PC-3 (cell line): ENCODE measurements at regions not wholly inside any gene's neighbourhood (a gene's known extent, or its start where the extent isn't known, plus 50 kb on each side); places are given as distances from the start of the nearest gene placed in this dataset.
A peak's percentile ranks its signal among the peaks of the same experiment; 100 is the strongest.

Experiments used
- ATAC-seq: fragments of 200-7000 bp; cut with Tn5 transposase; 2 replicates; pipeline ENCODE4 v1.9.1; 2020; ENCODE audit warnings: mild to moderate bottlenecking, moderate library complexity
- BruUV-seq: library from RNA; stranded (reverse); fragments of 400-500 nt; replicated peaks from 2 replicates; lab custom pipeline; 2021; lab: Mats Ljungman, UMichigan
- CTCF ChIA-PET: fragments of 300-600 bp; sonication (Branson Sonifier 250); formaldehyde crosslinking; loops from one replicate; lab custom pipeline; 2022; ENCODE audit warnings: antibody characterized with exemption; lab: Charles Lee
- POLR2A ChIA-PET: fragments of 300-600 bp; sonication (Branson Sonifier 250); formaldehyde crosslinking; loops from one replicate; lab custom pipeline; 2022; ENCODE audit warnings: antibody characterized with exemption; ENCODE audit not compliant: unreplicated experiment; lab: Charles Lee
- DNase-seq: peaks from one replicate; pipeline ENCODE4 v3.0.0-alpha.2; 2015
- H2AFZ ChIP-seq: fragments of 300-600 bp; sonication (generic); 2 replicates; pipeline ENCODE4 v1.6.0; 2016; ENCODE audit warnings: antibody characterized with exemption, low read length
- H3F3A ChIP-seq: fragments of 300-600 bp; sonication (generic); one replicate; pipeline ENCODE4 v1.6.0; 2017; ENCODE audit warnings: antibody characterized with exemption, low read length, control low read depth, mild to moderate bottlenecking; ENCODE audit not compliant: unreplicated experiment
- H3K27ac ChIP-seq: fragments of 300-600 bp; sonication (generic); 2 replicates; pipeline ENCODE4 v1.5.1; 2016; ENCODE audit warnings: mild to moderate bottlenecking, low read length
- H3K27me3 ChIP-seq: fragments of 300-600 bp; sonication (generic); 2 replicates; pipeline ENCODE4 v1.6.1; 2016; ENCODE audit warnings: low read length, mixed read lengths
- H3K36me3 ChIP-seq: fragments of 300-600 bp; sonication (generic); 2 replicates; pipeline ENCODE4 v1.6.1; 2016; ENCODE audit warnings: low read depth, mixed run types, low read length, mixed read lengths
- H3K4me1 ChIP-seq: fragments of 300-600 bp; sonication (generic); 2 replicates; pipeline ENCODE4 v1.5.1; 2016; ENCODE audit warnings: low read length; ENCODE audit not compliant: insufficient read depth
- H3K4me2 ChIP-seq: fragments of 300-600 bp; sonication (generic); 2 replicates; pipeline ENCODE4 v1.6.0; 2016; ENCODE audit warnings: low read length
- H3K4me3 ChIP-seq: fragments of 300-600 bp; sonication (generic); 2 replicates; pipeline ENCODE4 v1.5.1; 2016; ENCODE audit warnings: mild to moderate bottlenecking, low read length, mixed read lengths
- H3K79me2 ChIP-seq: fragments of 300-600 bp; sonication (generic); 2 replicates; pipeline ENCODE4 v1.6.1; 2017; ENCODE audit warnings: low read length, mixed read lengths
- H3K9ac ChIP-seq: fragments of 300-600 bp; sonication (generic); 2 replicates; pipeline ENCODE4 v1.6.0; 2016; ENCODE audit warnings: mild to moderate bottlenecking, low read length
- H3K9me2 ChIP-seq: fragments of 300-600 bp; sonication (generic); replicated peaks from 2 replicates; pipeline ENCODE4 v1.6.1; 2016; ENCODE audit warnings: mixed run types, low read length, mixed read lengths
- H3K9me3 ChIP-seq: fragments of 300-600 bp; sonication (generic); 2 replicates; pipeline ENCODE4 v1.6.1; 2016; ENCODE audit warnings: low read length, mixed read lengths
- H4K20me1 ChIP-seq: fragments of 300-600 bp; sonication (generic); 2 replicates; pipeline ENCODE4 v1.6.1; 2016; ENCODE audit warnings: low read length, mixed read lengths
- EZH2 ChIP-seq: fragments of 300-600 bp; sonication (generic); IDR thresholded peaks from one replicate; pipeline ENCODE4 v1.6.1; 2017; ENCODE audit warnings: antibody characterized with exemption, mild to moderate bottlenecking, low read length; ENCODE audit not compliant: unreplicated experiment
- EZH2phosphoT487 ChIP-seq: fragments of 300-600 bp; sonication (generic); IDR thresholded peaks from 2 replicates; pipeline ENCODE4 v1.6.1; 2018; ENCODE audit warnings: mild to moderate bottlenecking, antibody characterized with exemption, low read length, borderline replicate concordance
- intact Hi-C: fragments of 100-400 bp; cut with micrococcal nuclease; formaldehyde crosslinking; loops from 2 replicates; pipeline ENCODE4 v1.9.0; 2023
- TF ChIP-seq, protein P1 (sequence below): fragments of 300-600 bp; sonication (generic); conservative IDR thresholded peaks from 2 replicates; pipeline ENCODE4 v1.5.1; 2017; ENCODE audit warnings: antibody characterized with exemption, low read depth, mild to moderate bottlenecking, low read length

DNA sequence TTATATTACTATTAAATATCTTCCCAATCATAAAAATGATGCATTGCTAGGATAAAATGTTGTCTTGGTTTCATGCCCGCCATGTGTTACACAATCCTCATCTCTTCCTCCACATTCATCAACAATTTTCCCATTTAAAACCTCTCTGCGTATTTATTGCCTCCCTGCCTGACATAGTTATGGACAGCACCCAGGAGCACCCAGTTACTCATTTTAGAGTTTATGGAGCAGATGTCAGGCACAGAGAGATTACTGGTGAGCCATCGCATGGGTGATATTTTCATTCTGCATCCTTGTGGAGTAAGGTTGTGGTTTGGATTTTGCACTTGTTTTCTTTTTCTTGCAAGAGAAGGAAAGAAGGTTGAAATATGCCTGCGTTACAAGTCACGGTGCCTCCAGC is 116.7 kb upstream of the NPAS2 start:
- Histone ChIP-seq H3K4me3 (no peak overlapping the region), H3F3A (no peaks in the 10 kb centered on the region), H2AFZ (no peak overlapping the region), H3K27ac (no peak overlapping the region), H3K4me2 (no peak overlapping the region), H3K79me2 (no peaks in the 10 kb centered on the region), H3K36me3 (no peaks in the 10 kb centered on the region), H3K9ac (no peak overlapping the region), H3K9me3 (no peaks in the 10 kb centered on the region), H3K4me1 (no peaks in the 10 kb centered on the region), H3K27me3 (no peaks in the 10 kb centered on the region), H3K9me2 (no peaks in the 10 kb centered on the region), H4K20me1 (no peaks in the 10 kb centered on the region)
- no peak for DNase-seq
- ChIA-PET CTCF (no interaction called here), POLR2A (no interaction called here)
- ATAC-seq = no peak
- TF ChIP-seq, protein P1, sequence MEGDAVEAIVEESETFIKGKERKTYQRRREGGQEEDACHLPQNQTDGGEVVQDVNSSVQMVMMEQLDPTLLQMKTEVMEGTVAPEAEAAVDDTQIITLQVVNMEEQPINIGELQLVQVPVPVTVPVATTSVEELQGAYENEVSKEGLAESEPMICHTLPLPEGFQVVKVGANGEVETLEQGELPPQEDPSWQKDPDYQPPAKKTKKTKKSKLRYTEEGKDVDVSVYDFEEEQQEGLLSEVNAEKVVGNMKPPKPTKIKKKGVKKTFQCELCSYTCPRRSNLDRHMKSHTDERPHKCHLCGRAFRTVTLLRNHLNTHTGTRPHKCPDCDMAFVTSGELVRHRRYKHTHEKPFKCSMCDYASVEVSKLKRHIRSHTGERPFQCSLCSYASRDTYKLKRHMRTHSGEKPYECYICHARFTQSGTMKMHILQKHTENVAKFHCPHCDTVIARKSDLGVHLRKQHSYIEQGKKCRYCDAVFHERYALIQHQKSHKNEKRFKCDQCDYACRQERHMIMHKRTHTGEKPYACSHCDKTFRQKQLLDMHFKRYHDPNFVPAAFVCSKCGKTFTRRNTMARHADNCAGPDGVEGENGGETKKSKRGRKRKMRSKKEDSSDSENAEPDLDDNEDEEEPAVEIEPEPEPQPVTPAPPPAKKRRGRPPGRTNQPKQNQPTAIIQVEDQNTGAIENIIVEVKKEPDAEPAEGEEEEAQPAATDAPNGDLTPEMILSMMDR = no peak
- TF ChIP-seq EZH2phosphoT487 (no peak), EZH2 (no peak)
- intact Hi-C loops = no loop called here
- no TSS peak for BruUV-seq

DNA sequence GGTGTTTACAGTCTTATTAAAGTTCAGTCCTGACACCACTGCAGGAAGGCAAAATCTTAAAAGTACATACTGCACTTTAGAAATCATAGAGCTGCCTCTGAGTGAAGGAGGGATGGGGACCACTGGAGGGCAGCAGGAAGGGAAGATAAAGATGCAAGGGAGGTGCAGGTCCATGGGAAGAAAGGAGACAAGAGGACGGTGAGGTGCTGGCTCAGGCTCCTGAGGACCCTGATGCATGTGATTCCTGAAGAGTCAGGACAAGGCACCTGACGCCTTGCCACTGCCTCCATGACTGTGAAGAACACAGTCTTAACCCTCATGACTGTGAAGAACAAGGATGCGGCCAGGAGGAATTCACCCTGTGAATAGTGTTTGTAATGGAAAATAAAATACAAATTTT is 116.2 kb upstream of the NPAS2 start:
- Histone ChIP-seq H3K4me2 (no peak overlapping the region), H3K9me3 (no peaks in the 10 kb centered on the region), H3K4me3 (no peak overlapping the region), H3K4me1 (no peaks in the 10 kb centered on the region), H2AFZ (no peak overlapping the region), H3K9ac (no peak overlapping the region), H3K27ac (no peak overlapping the region), H3K36me3 (no peaks in the 10 kb centered on the region), H3K79me2 (no peaks in the 10 kb centered on the region), H3K9me2 (no peaks in the 10 kb centered on the region), H3K27me3 (no peaks in the 10 kb centered on the region), H3F3A (no peaks in the 10 kb centered on the region), H4K20me1 (no peaks in the 10 kb centered on the region)
- POLR2A ChIA-PET = no interaction called here
- BruUV-seq = no TSS peak
- ATAC-seq (peak; percentile 20; the same call in 1 of the 2 replicates), DNase-seq (no peak)
- CTCF ChIA-PET = no interaction called here
- intact Hi-C loops = no loop called here
- TF ChIP-seq EZH2 (no peak), EZH2phosphoT487 (no peak)
- TF ChIP-seq, protein P1 = no peak

DNA sequence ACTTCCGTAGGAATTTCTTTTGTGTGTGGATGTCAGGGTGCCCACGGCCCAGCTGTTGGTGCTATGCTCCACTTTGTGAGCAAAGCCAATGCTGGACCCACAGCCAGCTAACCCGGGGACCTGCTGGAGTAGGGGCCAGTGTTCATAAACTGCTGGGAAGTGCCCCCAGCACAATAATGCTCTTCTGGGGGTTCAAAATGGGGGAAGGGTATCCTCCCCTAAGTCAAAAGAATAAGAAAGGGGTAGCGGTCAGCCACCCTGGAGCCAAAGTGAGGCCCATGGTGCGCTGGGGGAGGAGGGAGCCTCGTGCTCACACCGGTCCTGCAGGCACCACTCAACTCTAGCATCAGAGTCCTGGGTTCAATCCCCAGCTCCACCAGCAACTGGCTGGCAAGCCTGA is 115.8 kb upstream of the NPAS2 start:
- no peaks in the 10 kb centered on the region for H3K27me3 ChIP-seq
- H3K9ac ChIP-seq = no peak overlapping the region
- H2AFZ ChIP-seq = no peak overlapping the region
- no peak overlapping the region for H3K4me3 ChIP-seq
- H3F3A ChIP-seq = no peaks in the 10 kb centered on the region
- ATAC-seq (no peak), DNase-seq (no peak)
- no peak for TF ChIP-seq EZH2phosphoT487
- TF ChIP-seq, protein P1 = no peak
- H3K79me2 ChIP-seq = no peaks in the 10 kb centered on the region
- intact Hi-C loops = no loop called here
- no peaks in the 10 kb centered on the region for H3K36me3 ChIP-seq
- H3K4me2 ChIP-seq = no peak overlapping the region
- BruUV-seq = no TSS peak
- no peaks in the 10 kb centered on the region for H3K9me3 ChIP-seq
- no peaks in the 10 kb centered on the region for H4K20me1 ChIP-seq
- no peak overlapping the region for H3K27ac ChIP-seq
- H3K9me2 ChIP-seq = no peaks in the 10 kb centered on the region
- ChIA-PET POLR2A (no interaction called here), CTCF (no interaction called here)
- no peaks in the 10 kb centered on the region for H3K4me1 ChIP-seq
